ENCODE measurements at regions not wholly inside any gene's neighbourhood (a gene's known extent, or its start where the extent isn't known, plus 50 kb on each side); places are given as distances from the start of the nearest gene placed in this dataset.

DNA sequence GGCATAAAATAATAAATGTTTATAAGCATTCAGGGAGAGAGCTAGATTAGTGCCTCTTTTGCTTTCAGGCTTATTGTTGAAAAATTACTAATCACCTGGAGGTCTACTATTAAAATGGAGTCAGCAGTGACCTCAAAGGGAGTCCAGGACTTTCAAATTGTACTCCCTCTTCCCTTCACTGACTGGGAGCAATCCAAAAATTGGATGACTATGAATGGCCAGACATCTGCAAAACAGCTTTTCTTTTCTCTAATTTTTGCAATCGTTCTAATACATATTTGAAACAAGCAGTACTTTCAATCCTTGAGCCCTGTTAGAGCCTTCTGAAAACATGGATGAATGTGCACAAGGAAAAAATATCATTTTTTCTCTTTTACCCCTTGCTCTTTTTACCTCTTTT, 461.8 kb downstream of the TMEM232 start:
- TF ChIP-seq, protein P1, sequence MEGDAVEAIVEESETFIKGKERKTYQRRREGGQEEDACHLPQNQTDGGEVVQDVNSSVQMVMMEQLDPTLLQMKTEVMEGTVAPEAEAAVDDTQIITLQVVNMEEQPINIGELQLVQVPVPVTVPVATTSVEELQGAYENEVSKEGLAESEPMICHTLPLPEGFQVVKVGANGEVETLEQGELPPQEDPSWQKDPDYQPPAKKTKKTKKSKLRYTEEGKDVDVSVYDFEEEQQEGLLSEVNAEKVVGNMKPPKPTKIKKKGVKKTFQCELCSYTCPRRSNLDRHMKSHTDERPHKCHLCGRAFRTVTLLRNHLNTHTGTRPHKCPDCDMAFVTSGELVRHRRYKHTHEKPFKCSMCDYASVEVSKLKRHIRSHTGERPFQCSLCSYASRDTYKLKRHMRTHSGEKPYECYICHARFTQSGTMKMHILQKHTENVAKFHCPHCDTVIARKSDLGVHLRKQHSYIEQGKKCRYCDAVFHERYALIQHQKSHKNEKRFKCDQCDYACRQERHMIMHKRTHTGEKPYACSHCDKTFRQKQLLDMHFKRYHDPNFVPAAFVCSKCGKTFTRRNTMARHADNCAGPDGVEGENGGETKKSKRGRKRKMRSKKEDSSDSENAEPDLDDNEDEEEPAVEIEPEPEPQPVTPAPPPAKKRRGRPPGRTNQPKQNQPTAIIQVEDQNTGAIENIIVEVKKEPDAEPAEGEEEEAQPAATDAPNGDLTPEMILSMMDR (IDR thresholded peaks at IDR 0.05; ENCODE audit: insufficient read depth, low read length): no peak
- TF ChIP-seq POLR2AphosphoS5 (IDR thresholded peaks at IDR 0.05; ENCODE audit: low read depth) (no peak), GABPA (IDR thresholded peaks at IDR 0.05; ENCODE audit: low read depth) (no peak), REST (IDR thresholded peaks at IDR 0.05; ENCODE audit: insufficient replicate concordance, low read depth) (no peak)
